SK-N-SH treated with all-trans-retinoic acid at 6 μM for 48 hours (cell line): ENCODE measurements at regions not wholly inside any gene's neighbourhood (a gene's known extent, or its start where the extent isn't known, plus 50 kb on each side); places are given as distances from the start of the nearest gene placed in this dataset.

Experiments
- ATAC-seq: fragments of 200-7000 bp; cut with Tn5 transposase; 3 replicates; pipeline ENCODE4 v1.9.1; 2020; ENCODE audit warnings: mild to moderate bottlenecking, moderate library complexity
- ARNTL ChIP-seq: fragments of 450-650 bp; formaldehyde crosslinking; IDR thresholded peaks from 2 replicates; pipeline ENCODE4 v1.5.0; 2020; ENCODE audit warnings: low read depth, mild to moderate bottlenecking, moderate library complexity, borderline replicate concordance
- BACH2 ChIP-seq: fragments of 250-450 bp; sonication (Bioruptor Pico); IDR thresholded peaks from 2 replicates; pipeline ENCODE4 v1.9.0; 2021; ENCODE audit warnings: mild to moderate bottlenecking, borderline replicate concordance
- CSDC2 ChIP-seq: fragments of 250-450 bp; sonication (Bioruptor Pico); IDR thresholded peaks from 2 replicates; pipeline ENCODE4 v1.5.0; 2020; ENCODE audit warnings: mild to moderate bottlenecking, moderate library complexity
- ESRRG ChIP-seq: fragments of 250-450 bp; sonication (Bioruptor Pico); IDR thresholded peaks from 2 replicates; pipeline ENCODE4 v1.6.1; 2021; ENCODE audit warnings: mild to moderate bottlenecking
- GLIS3 ChIP-seq: fragments of 250-450 bp; sonication (Bioruptor Pico); IDR thresholded peaks from 2 replicates; pipeline ENCODE4 v1.5.0; 2020; ENCODE audit warnings: mild to moderate bottlenecking, moderate library complexity
- ISL1 ChIP-seq: fragments of 250-450 bp; sonication (Bioruptor Pico); IDR thresholded peaks from 2 replicates; pipeline ENCODE4 v2.1.2; 2022; ENCODE audit warnings: mild to moderate bottlenecking, moderate library complexity
- PPARA ChIP-seq: fragments of 250-450 bp; sonication (Bioruptor Pico); IDR thresholded peaks from 2 replicates; pipeline ENCODE4 v1.5.0; 2020; ENCODE audit warnings: mild to moderate bottlenecking, borderline replicate concordance
- RARB ChIP-seq: fragments of 250-450 bp; sonication (Bioruptor Pico); IDR thresholded peaks from 2 replicates; pipeline ENCODE4 v1.8.0; 2021; ENCODE audit warnings: mild to moderate bottlenecking, moderate library complexity
- SNAI2 ChIP-seq: fragments of 250-450 bp; sonication (Bioruptor Pico); IDR thresholded peaks from 2 replicates; pipeline ENCODE4 v1.5.0; 2020; ENCODE audit warnings: mild to moderate bottlenecking, moderate library complexity
- TCF4 ChIP-seq: fragments of 250-450 bp; sonication (Bioruptor Pico); IDR thresholded peaks from 2 replicates; pipeline ENCODE4 v1.8.0; 2021; ENCODE audit warnings: mild to moderate bottlenecking, moderate library complexity, borderline replicate concordance
- TOX ChIP-seq: fragments of 250-450 bp; sonication (Bioruptor Pico); IDR thresholded peaks from 2 replicates; pipeline ENCODE4 v1.8.0; 2021; ENCODE audit warnings: mild to moderate bottlenecking, moderate library complexity, borderline replicate concordance
- ZFP3 ChIP-seq: fragments of 250-450 bp; sonication (Bioruptor Pico); IDR thresholded peaks from 2 replicates; pipeline ENCODE4 v1.5.0; 2020; ENCODE audit warnings: mild to moderate bottlenecking, moderate library complexity
- ZFP30 ChIP-seq: fragments of 450-650 bp; formaldehyde crosslinking; IDR thresholded peaks from 2 replicates; pipeline ENCODE4 v1.5.0; 2022; ENCODE audit warnings: mild to moderate bottlenecking, moderate library complexity
- ZNF565 ChIP-seq: fragments of 450-650 bp; formaldehyde crosslinking; conservative IDR thresholded peaks from 2 replicates; pipeline ENCODE4 v1.5.0; 2020; ENCODE audit warnings: low read depth, mild to moderate bottlenecking, moderate library complexity
- ZNF70 ChIP-seq: fragments of 450-650 bp; formaldehyde crosslinking; IDR thresholded peaks from 2 replicates; pipeline ENCODE4 v1.5.0; 2020; ENCODE audit warnings: mild to moderate bottlenecking, moderate library complexity
- ZNF8 ChIP-seq: fragments of 450-650 bp; formaldehyde crosslinking; IDR thresholded peaks from 2 replicates; pipeline ENCODE4 v1.5.0; 2020; ENCODE audit warnings: mild to moderate bottlenecking, moderate library complexity
- TF ChIP-seq, protein P1 (sequence below): fragments of 250-450 bp; sonication (Bioruptor Pico); IDR thresholded peaks from 2 replicates; pipeline ENCODE4 v1.5.0; 2020; ENCODE audit warnings: mild to moderate bottlenecking, moderate library complexity
- TF ChIP-seq, protein P2 (sequence below): fragments of 250-450 bp; sonication (Bioruptor Pico); IDR thresholded peaks from 2 replicates; pipeline ENCODE4 v1.8.0; 2020; ENCODE audit warnings: mild to moderate bottlenecking, moderate library complexity, borderline replicate concordance
- TF ChIP-seq, protein P3 (sequence below): fragments of 250-450 bp; sonication (Bioruptor Pico); IDR thresholded peaks from 2 replicates; pipeline ENCODE4 v1.5.1; 2021; ENCODE audit warnings: mild to moderate bottlenecking, moderate library complexity
- TF ChIP-seq, protein P4 (sequence below): fragments of 250-450 bp; sonication (Bioruptor Pico); IDR thresholded peaks from 2 replicates; pipeline ENCODE4 v1.8.0; 2021; ENCODE audit warnings: low read depth, mild to moderate bottlenecking, moderate library complexity, borderline replicate concordance

DNA sequence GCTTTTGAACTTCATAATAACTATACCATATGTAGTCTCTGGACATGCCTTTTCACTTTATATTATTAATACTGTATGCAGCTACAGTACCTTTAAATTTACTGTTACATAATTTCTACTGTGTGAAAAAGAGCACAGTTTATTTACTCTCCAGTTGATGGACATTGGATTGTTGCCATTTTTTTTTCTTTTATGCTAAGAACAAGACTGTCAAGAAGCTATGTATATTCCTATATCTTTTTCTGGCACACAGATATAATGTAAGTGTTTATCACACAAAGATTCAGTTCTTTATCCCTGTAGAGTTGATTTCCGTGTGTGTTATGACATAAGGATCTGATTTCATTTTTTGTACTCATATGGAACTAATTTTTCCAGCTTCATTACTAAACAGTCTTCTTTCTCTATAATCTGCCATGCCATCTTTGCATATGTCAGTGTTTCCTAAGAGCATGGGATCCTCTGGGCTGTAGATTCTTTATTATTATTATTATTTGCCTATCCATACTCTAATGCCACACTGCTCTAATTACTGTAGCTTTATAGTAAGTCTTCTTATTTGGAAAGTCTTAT, 593.0 kb upstream of the ATP2B1 start:
- TF ChIP-seq ARNTL (CRISPR knock-in tag) (no peak), TCF4 (CRISPR knock-in tag) (peak; percentile 84)
- TF ChIP-seq, protein P1, sequence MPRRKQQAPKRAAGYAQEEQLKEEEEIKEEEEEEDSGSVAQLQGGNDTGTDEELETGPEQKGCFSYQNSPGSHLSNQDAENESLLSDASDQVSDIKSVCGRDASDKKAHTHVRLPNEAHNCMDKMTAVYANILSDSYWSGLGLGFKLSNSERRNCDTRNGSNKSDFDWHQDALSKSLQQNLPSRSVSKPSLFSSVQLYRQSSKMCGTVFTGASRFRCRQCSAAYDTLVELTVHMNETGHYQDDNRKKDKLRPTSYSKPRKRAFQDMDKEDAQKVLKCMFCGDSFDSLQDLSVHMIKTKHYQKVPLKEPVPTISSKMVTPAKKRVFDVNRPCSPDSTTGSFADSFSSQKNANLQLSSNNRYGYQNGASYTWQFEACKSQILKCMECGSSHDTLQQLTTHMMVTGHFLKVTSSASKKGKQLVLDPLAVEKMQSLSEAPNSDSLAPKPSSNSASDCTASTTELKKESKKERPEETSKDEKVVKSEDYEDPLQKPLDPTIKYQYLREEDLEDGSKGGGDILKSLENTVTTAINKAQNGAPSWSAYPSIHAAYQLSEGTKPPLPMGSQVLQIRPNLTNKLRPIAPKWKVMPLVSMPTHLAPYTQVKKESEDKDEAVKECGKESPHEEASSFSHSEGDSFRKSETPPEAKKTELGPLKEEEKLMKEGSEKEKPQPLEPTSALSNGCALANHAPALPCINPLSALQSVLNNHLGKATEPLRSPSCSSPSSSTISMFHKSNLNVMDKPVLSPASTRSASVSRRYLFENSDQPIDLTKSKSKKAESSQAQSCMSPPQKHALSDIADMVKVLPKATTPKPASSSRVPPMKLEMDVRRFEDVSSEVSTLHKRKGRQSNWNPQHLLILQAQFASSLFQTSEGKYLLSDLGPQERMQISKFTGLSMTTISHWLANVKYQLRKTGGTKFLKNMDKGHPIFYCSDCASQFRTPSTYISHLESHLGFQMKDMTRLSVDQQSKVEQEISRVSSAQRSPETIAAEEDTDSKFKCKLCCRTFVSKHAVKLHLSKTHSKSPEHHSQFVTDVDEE (CRISPR knock-in tag): 0 out of 2 replicates have a peak, but pooled peaks have one; percentile 29
- TF ChIP-seq, all 23 proteins: peak for 2
- peak; percentile 45; the same call in 1 of the 3 replicates for ATAC-seq

DNA sequence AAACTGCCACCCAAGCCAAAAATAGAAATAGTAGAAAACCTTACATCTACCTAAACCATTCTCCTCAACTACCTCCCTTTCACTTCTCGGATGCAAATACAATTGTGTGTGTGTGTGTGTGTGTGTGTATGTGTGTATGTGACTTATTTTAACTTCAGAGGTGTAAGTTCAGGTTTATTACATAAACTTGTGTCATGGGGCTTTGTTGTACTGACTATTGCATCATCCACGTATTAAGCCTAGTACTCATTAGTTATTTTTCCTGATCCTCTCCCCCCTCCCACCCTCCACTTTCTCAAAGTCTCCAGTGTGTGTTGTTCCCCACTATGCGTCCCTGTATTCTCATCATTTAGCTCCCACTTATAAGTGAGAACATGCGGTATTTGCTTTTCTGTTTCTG, 592.5 kb upstream of the ATP2B1 start:
- TF ChIP-seq TOX (no peak), ZNF8 (CRISPR knock-in tag) (no peak), ZNF70 (no peak), PPARA (CRISPR knock-in tag) (no peak), CSDC2 (no peak), ZFP3 (no peak), ISL1 (CRISPR knock-in tag) (no peak), ARNTL (CRISPR knock-in tag) (no peak), RARB (CRISPR knock-in tag) (no peak), TCF4 (CRISPR knock-in tag) (no peak), SNAI2 (CRISPR knock-in tag) (no peak), BACH2 (no peak), GLIS3 (CRISPR knock-in tag) (no peak), ZFP30 (CRISPR knock-in tag) (no peak), ESRRG (CRISPR knock-in tag) (no peak)
- TF ChIP-seq, protein P2, sequence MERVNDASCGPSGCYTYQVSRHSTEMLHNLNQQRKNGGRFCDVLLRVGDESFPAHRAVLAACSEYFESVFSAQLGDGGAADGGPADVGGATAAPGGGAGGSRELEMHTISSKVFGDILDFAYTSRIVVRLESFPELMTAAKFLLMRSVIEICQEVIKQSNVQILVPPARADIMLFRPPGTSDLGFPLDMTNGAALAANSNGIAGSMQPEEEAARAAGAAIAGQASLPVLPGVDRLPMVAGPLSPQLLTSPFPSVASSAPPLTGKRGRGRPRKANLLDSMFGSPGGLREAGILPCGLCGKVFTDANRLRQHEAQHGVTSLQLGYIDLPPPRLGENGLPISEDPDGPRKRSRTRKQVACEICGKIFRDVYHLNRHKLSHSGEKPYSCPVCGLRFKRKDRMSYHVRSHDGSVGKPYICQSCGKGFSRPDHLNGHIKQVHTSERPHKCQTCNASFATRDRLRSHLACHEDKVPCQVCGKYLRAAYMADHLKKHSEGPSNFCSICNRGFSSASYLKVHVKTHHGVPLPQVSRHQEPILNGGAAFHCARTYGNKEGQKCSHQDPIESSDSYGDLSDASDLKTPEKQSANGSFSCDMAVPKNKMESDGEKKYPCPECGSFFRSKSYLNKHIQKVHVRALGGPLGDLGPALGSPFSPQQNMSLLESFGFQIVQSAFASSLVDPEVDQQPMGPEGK (CRISPR knock-in tag): no peak
- TF ChIP-seq, protein P1 (CRISPR knock-in tag): no peak
- TF ChIP-seq, protein P3, sequence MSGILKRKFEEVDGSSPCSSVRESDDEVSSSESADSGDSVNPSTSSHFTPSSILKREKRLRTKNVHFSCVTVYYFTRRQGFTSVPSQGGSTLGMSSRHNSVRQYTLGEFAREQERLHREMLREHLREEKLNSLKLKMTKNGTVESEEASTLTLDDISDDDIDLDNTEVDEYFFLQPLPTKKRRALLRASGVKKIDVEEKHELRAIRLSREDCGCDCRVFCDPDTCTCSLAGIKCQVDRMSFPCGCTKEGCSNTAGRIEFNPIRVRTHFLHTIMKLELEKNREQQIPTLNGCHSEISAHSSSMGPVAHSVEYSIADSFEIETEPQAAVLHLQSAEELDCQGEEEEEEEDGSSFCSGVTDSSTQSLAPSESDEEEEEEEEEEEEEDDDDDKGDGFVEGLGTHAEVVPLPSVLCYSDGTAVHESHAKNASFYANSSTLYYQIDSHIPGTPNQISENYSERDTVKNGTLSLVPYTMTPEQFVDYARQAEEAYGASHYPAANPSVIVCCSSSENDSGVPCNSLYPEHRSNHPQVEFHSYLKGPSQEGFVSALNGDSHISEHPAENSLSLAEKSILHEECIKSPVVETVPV (CRISPR knock-in tag): no peak
- ATAC-seq: no peak

DNA sequence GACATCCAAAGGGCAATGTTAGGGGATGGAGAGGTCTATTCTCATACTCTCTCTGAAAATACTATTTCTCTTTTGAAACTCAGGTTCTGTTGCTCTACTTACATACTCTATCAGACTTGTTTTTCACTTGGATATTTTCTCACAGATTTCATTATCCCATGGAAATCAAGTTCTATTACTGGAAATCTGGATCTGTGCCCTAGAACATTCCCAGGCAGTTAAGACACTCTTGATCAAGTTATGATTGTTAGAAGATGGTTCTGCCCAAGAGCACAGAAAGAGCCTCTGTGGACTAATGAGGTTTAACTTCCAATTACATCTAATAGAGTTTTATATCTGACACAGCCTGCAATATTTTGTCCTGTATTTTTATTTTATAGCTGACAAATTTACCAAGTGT, 591.0 kb upstream of the ATP2B1 start:
- no peak for ATAC-seq
- TF ChIP-seq RARB (CRISPR knock-in tag) (no peak), ZNF8 (CRISPR knock-in tag) (no peak), ZNF70 (no peak), ZFP3 (no peak), TCF4 (CRISPR knock-in tag) (no peak), ZNF565 (CRISPR knock-in tag) (no peak), BACH2 (no peak), ESRRG (CRISPR knock-in tag) (no peak), ZFP30 (CRISPR knock-in tag) (no peak), ARNTL (CRISPR knock-in tag) (no peak), SNAI2 (CRISPR knock-in tag) (no peak)
- TF ChIP-seq, protein P4, sequence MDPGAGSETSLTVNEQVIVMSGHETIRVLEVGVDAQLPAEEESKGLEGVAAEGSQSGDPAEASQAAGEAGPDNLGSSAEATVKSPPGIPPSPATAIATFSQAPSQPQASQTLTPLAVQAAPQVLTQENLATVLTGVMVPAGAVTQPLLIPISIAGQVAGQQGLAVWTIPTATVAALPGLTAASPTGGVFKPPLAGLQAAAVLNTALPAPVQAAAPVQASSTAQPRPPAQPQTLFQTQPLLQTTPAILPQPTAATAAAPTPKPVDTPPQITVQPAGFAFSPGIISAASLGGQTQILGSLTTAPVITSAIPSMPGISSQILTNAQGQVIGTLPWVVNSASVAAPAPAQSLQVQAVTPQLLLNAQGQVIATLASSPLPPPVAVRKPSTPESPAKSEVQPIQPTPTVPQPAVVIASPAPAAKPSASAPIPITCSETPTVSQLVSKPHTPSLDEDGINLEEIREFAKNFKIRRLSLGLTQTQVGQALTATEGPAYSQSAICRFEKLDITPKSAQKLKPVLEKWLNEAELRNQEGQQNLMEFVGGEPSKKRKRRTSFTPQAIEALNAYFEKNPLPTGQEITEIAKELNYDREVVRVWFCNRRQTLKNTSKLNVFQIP (CRISPR knock-in tag): no peak
- TF ChIP-seq, protein P1 (CRISPR knock-in tag): no peak
- TF ChIP-seq, protein P2 (CRISPR knock-in tag): no peak
